Astrocyte (in vitro differentiated cells and primary cell): ENCODE measurements at regions not wholly inside any gene's neighbourhood (a gene's known extent, or its start where the extent isn't known, plus 50 kb on each side); places are given as distances from the start of the nearest gene placed in this dataset.

ENCODE experiments used
- DNase-seq: peaks from one replicate; pipeline ENCODE4 v3.0.0-alpha.2; 2010; ENCODE audit warnings: low read depth
- FAIRE-seq: peaks from 2 replicates; lab custom pipeline; 2011; peaks lifted over from hg19 to GRCh38; lab: Jason Lieb, UNC
- H2AFZ ChIP-seq: 2 replicates; pipeline ENCODE4 v1.6.0; 2012; ENCODE audit warnings: low read depth, low read length, inconsistent platforms
- H3K27ac ChIP-seq: 2 replicates; pipeline ENCODE4 v1.5.1; 2011; ENCODE audit warnings: low read depth, low read length, inconsistent platforms
- H3K27me3 ChIP-seq: 2 replicates; pipeline ENCODE4 v1.6.0; 2011; ENCODE audit warnings: low read length, inconsistent platforms; ENCODE audit not compliant: insufficient read depth
- H3K36me3 ChIP-seq: 2 replicates; pipeline ENCODE4 v1.5.1; 2011; ENCODE audit warnings: low read length, inconsistent platforms; ENCODE audit not compliant: insufficient read depth
- H3K4me1 ChIP-seq: 2 replicates; pipeline ENCODE4 v1.5.1; 2011; ENCODE audit warnings: low read length, inconsistent platforms; ENCODE audit not compliant: insufficient read depth
- H3K4me2 ChIP-seq: 2 replicates; pipeline ENCODE4 v1.6.0; 2012; ENCODE audit warnings: low read length, inconsistent platforms
- H3K4me3 ChIP-seq: 2 replicates; pipeline ENCODE4 v1.5.1; 2011; ENCODE audit warnings: low read depth, mild to moderate bottlenecking, low read length, inconsistent platforms; ENCODE audit not compliant: insufficient read depth
- H3K79me2 ChIP-seq: 2 replicates; pipeline ENCODE4 v1.6.0; 2012; ENCODE audit warnings: mild to moderate bottlenecking, low read length, inconsistent platforms; ENCODE audit not compliant: insufficient read depth
- H3K9ac ChIP-seq: 2 replicates; pipeline ENCODE4 v1.6.0; 2012; ENCODE audit warnings: mild to moderate bottlenecking, low read length, inconsistent platforms
- H3K9me3 ChIP-seq: 2 replicates; pipeline ENCODE4 v1.5.1; 2012; ENCODE audit warnings: low read depth, mild to moderate bottlenecking, low read length, inconsistent platforms; ENCODE audit not compliant: insufficient read depth
- H4K20me1 ChIP-seq: 2 replicates; pipeline ENCODE4 v1.6.0; 2012; ENCODE audit warnings: low read length, inconsistent platforms; ENCODE audit not compliant: insufficient read depth
- H3K27ac Mint-ChIP-seq: one replicate; pipeline ENCODE4 v1.8.0; 2021; ENCODE audit warnings: mild to moderate bottlenecking, mixed read lengths; ENCODE audit not compliant: unreplicated experiment
- H3K27me3 Mint-ChIP-seq: one replicate; pipeline ENCODE4 v1.8.0; 2021; ENCODE audit warnings: low read depth, mixed read lengths; ENCODE audit not compliant: unreplicated experiment
- H3K36me3 Mint-ChIP-seq: one replicate; pipeline ENCODE4 v1.8.0; 2021; ENCODE audit warnings: low read depth, mixed read lengths; ENCODE audit not compliant: unreplicated experiment
- H3K4me1 Mint-ChIP-seq: one replicate; pipeline ENCODE4 v1.8.0; 2021; ENCODE audit warnings: low read depth, mixed read lengths; ENCODE audit not compliant: unreplicated experiment
- H3K4me3 Mint-ChIP-seq: one replicate; pipeline ENCODE4 v1.8.0; 2021; ENCODE audit warnings: mild to moderate bottlenecking, moderate library complexity, mixed read lengths; ENCODE audit not compliant: unreplicated experiment
- H3K9me3 Mint-ChIP-seq: one replicate; pipeline ENCODE4 v1.8.0; 2021; ENCODE audit warnings: mild to moderate bottlenecking, mixed read lengths; ENCODE audit not compliant: unreplicated experiment
- CTCF ChIP-seq: IDR thresholded peaks from 2 replicates; pipeline ENCODE4 v1.5.1; 2011; ENCODE audit warnings: low read depth, mild to moderate bottlenecking, inconsistent platforms, low read length, moderate library complexity; ENCODE audit not compliant: insufficient read depth
- EZH2 ChIP-seq: IDR thresholded peaks from 2 replicates; pipeline ENCODE4 v1.6.1; 2012; ENCODE audit warnings: mild to moderate bottlenecking, low read length, inconsistent platforms; ENCODE audit not compliant: insufficient read depth

DNA sequence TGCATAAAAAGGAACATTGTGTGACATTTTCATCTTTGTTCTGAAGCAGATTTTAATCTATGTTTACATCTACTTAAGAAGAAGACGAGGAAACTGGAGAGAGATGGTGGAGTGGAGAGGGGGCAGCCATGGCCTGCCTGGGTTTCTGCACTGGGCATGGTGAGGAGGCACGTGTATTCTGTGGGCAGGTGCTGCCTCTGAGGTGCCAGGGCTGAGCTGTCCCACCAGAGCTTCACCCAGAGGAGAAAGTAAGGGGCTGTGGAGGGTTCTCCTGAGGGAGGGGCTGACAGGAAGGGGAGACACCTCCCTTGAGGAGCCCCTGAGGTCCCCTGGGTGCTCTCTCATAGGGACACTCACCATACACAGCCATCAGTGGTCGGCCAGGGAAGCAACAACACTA, 372.4 kb upstream of the OR4E1 start:
- Histone ChIP-seq H3K4me3 (no peak overlapping the region), H3K9me3 (no peaks in the 10 kb centered on the region), H3K27me3 (no peaks in the 10 kb centered on the region), H3K4me2 (no peak overlapping the region), H4K20me1 (no peaks in the 10 kb centered on the region), H2AFZ (no peak overlapping the region), H3K79me2 (no peaks in the 10 kb centered on the region), H3K36me3 (no peaks in the 10 kb centered on the region), H3K4me1 (no peaks in the 10 kb centered on the region), H3K27ac (no peak overlapping the region), H3K9ac (no peak overlapping the region)
- Mint-ChIP-seq H3K27me3 (no peaks in the 10 kb centered on the region), H3K4me1 (peaks cover 6% of the 10 kb centered on the region), H3K9me3 (no peaks in the 10 kb centered on the region), H3K4me3 (no peak overlapping the region), H3K36me3 (no peaks in the 10 kb centered on the region), H3K27ac (no peak overlapping the region)
- DNase-seq (no peak), FAIRE-seq (no peak)
- TF ChIP-seq CTCF (no peak), EZH2 (no peak)

GRCh38 chr14:22044193-22044592, 370.6 kb upstream of the OR4E1 start:
- H3K4me2 ChIP-seq = no peak overlapping the region
- H3K9me3 Mint-ChIP-seq = no peaks in the 10 kb centered on the region
- no peak for TF ChIP-seq EZH2
- no peak for TF ChIP-seq CTCF
- no peaks in the 10 kb centered on the region for H3K79me2 ChIP-seq
- H3K4me1 Mint-ChIP-seq = peaks cover 6% of the 10 kb centered on the region
- no peak for DNase-seq
- no peak overlapping the region for H3K27ac ChIP-seq
- H3K27me3 ChIP-seq = no peaks in the 10 kb centered on the region
- peaks cover 4% of the 10 kb centered on the region for H3K27me3 Mint-ChIP-seq
- no peak overlapping the region for H3K9ac ChIP-seq
- H3K36me3 Mint-ChIP-seq = no peaks in the 10 kb centered on the region
- no peaks in the 10 kb centered on the region for H3K4me1 ChIP-seq
- no peak overlapping the region for H3K4me3 ChIP-seq
- no peaks in the 10 kb centered on the region for H4K20me1 ChIP-seq
- H3K36me3 ChIP-seq = no peaks in the 10 kb centered on the region
- no peak overlapping the region for H3K27ac Mint-ChIP-seq
- no peak overlapping the region for H3K4me3 Mint-ChIP-seq
- H3K9me3 ChIP-seq = no peaks in the 10 kb centered on the region
- H2AFZ ChIP-seq = no peak overlapping the region
- no peak for FAIRE-seq

GRCh38 chr14:22040781-22041125, 367.1 kb upstream of the OR4E1 start:
- no peaks in the 10 kb centered on the region for H3K9me3 ChIP-seq
- Mint-ChIP-seq H3K4me3 (no peak overlapping the region), H3K36me3 (no peaks in the 10 kb centered on the region), H3K27me3 (peaks cover 4% of the 10 kb centered on the region), H3K9me3 (no peaks in the 10 kb centered on the region), H3K27ac (no peak overlapping the region), H3K4me1 (peaks cover 3% of the 10 kb centered on the region)
- H3K4me3 ChIP-seq = no peak overlapping the region
- H3K27ac ChIP-seq = no peak overlapping the region
- no peak for TF ChIP-seq CTCF
- TF ChIP-seq EZH2 = no peak
- H3K4me2 ChIP-seq = no peak overlapping the region
- no peaks in the 10 kb centered on the region for H3K27me3 ChIP-seq
- no peak overlapping the region for H2AFZ ChIP-seq
- FAIRE-seq = no peak
- DNase-seq = no peak
- H4K20me1 ChIP-seq = no peaks in the 10 kb centered on the region
- H3K4me1 ChIP-seq = no peaks in the 10 kb centered on the region
- H3K79me2 ChIP-seq = no peaks in the 10 kb centered on the region
- H3K36me3 ChIP-seq = no peaks in the 10 kb centered on the region
- no peak overlapping the region for H3K9ac ChIP-seq
